ENCODE measurements at regions not wholly inside any gene's neighbourhood (a gene's known extent, or its start where the extent isn't known, plus 50 kb on each side); places are given as distances from the start of the nearest gene placed in this dataset.

- Histone ChIP-seq H3K9ac (ENCODE audit: low read length) (no peak overlapping the region), H3K9me3 (ENCODE audit: low read length) (no peaks in the 10 kb centered on the region), H3K27me3 (ENCODE audit: insufficient read depth, low read depth, low read length) (no peaks in the 10 kb centered on the region), H2AFZ (ENCODE audit: low read depth, low read length) (no peak overlapping the region), H3K79me2 (replicated peaks; ENCODE audit: insufficient read depth, low read length) (no peaks in the 10 kb centered on the region), H3K4me3 (ENCODE audit: low read length) (no peak overlapping the region), H3K9me2 (ENCODE audit: insufficient read depth, low read length) (no peaks in the 10 kb centered on the region), H3K36me3 (ENCODE audit: insufficient read depth, low read length) (no peaks in the 10 kb centered on the region), H3K4me2 (ENCODE audit: low read length) (no peak overlapping the region), H3K27ac (ENCODE audit: low read length) (no peak overlapping the region), H4K20me1 (ENCODE audit: insufficient read depth) (no peaks in the 10 kb centered on the region), H3F3A (ENCODE audit: insufficient read depth, low read length, poor library complexity, severe bottlenecking) (no peaks in the 10 kb centered on the region)
- TF ChIP-seq TAF1 (IDR thresholded peaks at IDR 0.05; ENCODE audit: low read depth) (no peak), CTCF (IDR thresholded peaks at IDR 0.05; ENCODE audit: poor library complexity, severe bottlenecking) (no peak), EP300 (conservative IDR thresholded peaks at IDR 0.05; ENCODE audit: poor library complexity, severe bottlenecking) (no peak), EZH2 (IDR thresholded peaks at IDR 0.05; ENCODE audit: borderline replicate concordance, insufficient read depth, low read length, poor library complexity, severe bottlenecking) (no peak), MXI1 (conservative IDR thresholded peaks at IDR 0.05; ENCODE audit: poor library complexity, severe bottlenecking) (no peak), POLR2AphosphoS5 (IDR thresholded peaks at IDR 0.05) (no peak), SMC3 (conservative IDR thresholded peaks at IDR 0.05; ENCODE audit: poor library complexity) (no peak), RAD21 (conservative IDR thresholded peaks at IDR 0.05) (no peak), REST (IDR thresholded peaks at IDR 0.05; ENCODE audit: borderline replicate concordance) (no peak)
Measured at GRCh38 chr7:91811236-91811635, 69.3 kb downstream of the MTERF1 start.

- Histone ChIP-seq H4K20me1 (ENCODE audit: insufficient read depth) (no peaks in the 10 kb centered on the region), H3K27ac (ENCODE audit: low read length) (no peak overlapping the region), H3K4me3 (ENCODE audit: low read length) (no peak overlapping the region), H3K36me3 (ENCODE audit: insufficient read depth, low read length) (no peaks in the 10 kb centered on the region), H3K4me2 (ENCODE audit: low read length) (no peak overlapping the region), H3F3A (ENCODE audit: insufficient read depth, low read length, poor library complexity, severe bottlenecking) (no peaks in the 10 kb centered on the region), H3K9me2 (ENCODE audit: insufficient read depth, low read length) (no peaks in the 10 kb centered on the region), H3K9me3 (ENCODE audit: low read length) (no peaks in the 10 kb centered on the region), H3K27me3 (ENCODE audit: insufficient read depth, low read depth, low read length) (no peaks in the 10 kb centered on the region), H2AFZ (ENCODE audit: low read depth, low read length) (no peak overlapping the region), H3K79me2 (replicated peaks; ENCODE audit: insufficient read depth, low read length) (no peaks in the 10 kb centered on the region), H3K9ac (ENCODE audit: low read length) (no peak overlapping the region)
- no peak for TF ChIP-seq POLR2AphosphoS5 (IDR thresholded peaks at IDR 0.05)
- no peak for TF ChIP-seq MXI1 (conservative IDR thresholded peaks at IDR 0.05; ENCODE audit: poor library complexity, severe bottlenecking)
- TF ChIP-seq TAF1 (IDR thresholded peaks at IDR 0.05; ENCODE audit: low read depth), result no peak
- TF ChIP-seq EZH2 (IDR thresholded peaks at IDR 0.05; ENCODE audit: borderline replicate concordance, insufficient read depth, low read length, poor library complexity, severe bottlenecking), result no peak
- TF ChIP-seq REST (IDR thresholded peaks at IDR 0.05; ENCODE audit: borderline replicate concordance), result no peak
- TF ChIP-seq RAD21 (conservative IDR thresholded peaks at IDR 0.05), result no peak
- TF ChIP-seq EP300 (conservative IDR thresholded peaks at IDR 0.05; ENCODE audit: poor library complexity, severe bottlenecking), result no peak
Measured at GRCh38 chr7:91811641-91812040, 68.9 kb downstream of the MTERF1 start.

Data from neural cell (in vitro differentiated cells).